ENCODE measurements at regions not wholly inside any gene's neighbourhood (a gene's known extent, or its start where the extent isn't known, plus 50 kb on each side); places are given as distances from the start of the nearest gene placed in this dataset.

DNA sequence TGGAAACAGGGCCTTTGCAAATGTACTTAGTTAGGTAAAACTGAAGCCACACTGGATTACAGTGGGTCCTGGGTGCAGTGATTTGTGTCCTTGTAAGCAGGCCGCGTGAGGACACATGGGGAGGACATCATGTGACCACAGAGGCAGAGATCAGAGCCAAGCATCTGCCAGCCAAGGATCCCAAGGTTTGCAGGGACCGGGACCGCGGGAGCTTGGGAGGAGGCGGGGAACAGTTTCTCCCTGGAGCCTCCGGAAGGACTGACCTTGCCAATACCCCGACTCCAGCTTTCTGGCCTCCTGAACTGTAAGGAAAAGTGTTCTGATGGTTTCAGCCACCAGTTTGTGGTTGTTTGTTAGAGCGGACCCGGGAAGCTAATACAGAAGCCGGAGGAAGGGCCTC, 500.9 kb downstream of the PREX1 start:
- POLR2A ChIA-PET: no interaction called here
- Histone ChIP-seq H3K4me3 (ENCODE audit: low read depth, low read length) (no peak overlapping the region), H3K36me3 (ENCODE audit: control insufficient read depth, insufficient read depth, low read length) (no peaks in the 10 kb centered on the region), H3K27me3 (replicated peaks; ENCODE audit: control insufficient read depth, insufficient read depth, low read length) (no peaks in the 10 kb centered on the region), H3K4me1 (peaks cover 19% of the 10 kb centered on the region), H3K9me3 (peaks cover 2% of the 10 kb centered on the region; the same call in 1 of the 2 replicates)
- Mint-ChIP-seq H3K27me3 (ENCODE audit: insufficient read depth, unreplicated experiment) (no peaks in the 10 kb centered on the region), H3K9me3 (ENCODE audit: unreplicated experiment) (peaks cover 12% of the 10 kb centered on the region), H3K4me1 (ENCODE audit: low read depth, unreplicated experiment) (peaks cover 34% of the 10 kb centered on the region), H3K36me3 (ENCODE audit: insufficient read depth, unreplicated experiment) (no peaks in the 10 kb centered on the region), H3K4me3 (ENCODE audit: unreplicated experiment) (no peak overlapping the region), H3K27ac (ENCODE audit: unreplicated experiment) (no peak overlapping the region)
- TF ChIP-seq, protein P1, sequence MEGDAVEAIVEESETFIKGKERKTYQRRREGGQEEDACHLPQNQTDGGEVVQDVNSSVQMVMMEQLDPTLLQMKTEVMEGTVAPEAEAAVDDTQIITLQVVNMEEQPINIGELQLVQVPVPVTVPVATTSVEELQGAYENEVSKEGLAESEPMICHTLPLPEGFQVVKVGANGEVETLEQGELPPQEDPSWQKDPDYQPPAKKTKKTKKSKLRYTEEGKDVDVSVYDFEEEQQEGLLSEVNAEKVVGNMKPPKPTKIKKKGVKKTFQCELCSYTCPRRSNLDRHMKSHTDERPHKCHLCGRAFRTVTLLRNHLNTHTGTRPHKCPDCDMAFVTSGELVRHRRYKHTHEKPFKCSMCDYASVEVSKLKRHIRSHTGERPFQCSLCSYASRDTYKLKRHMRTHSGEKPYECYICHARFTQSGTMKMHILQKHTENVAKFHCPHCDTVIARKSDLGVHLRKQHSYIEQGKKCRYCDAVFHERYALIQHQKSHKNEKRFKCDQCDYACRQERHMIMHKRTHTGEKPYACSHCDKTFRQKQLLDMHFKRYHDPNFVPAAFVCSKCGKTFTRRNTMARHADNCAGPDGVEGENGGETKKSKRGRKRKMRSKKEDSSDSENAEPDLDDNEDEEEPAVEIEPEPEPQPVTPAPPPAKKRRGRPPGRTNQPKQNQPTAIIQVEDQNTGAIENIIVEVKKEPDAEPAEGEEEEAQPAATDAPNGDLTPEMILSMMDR (IDR thresholded peaks at IDR 0.05; ENCODE audit: insufficient read depth in 1 of 2, low read depth in 1 of 2, low read length in 1 of 2, severe bottlenecking in 1 of 2, unreplicated experiment in 1 of 2): no peak
- no peak for DNase-seq
- BruUV-seq (replicated peaks): no TSS peak
- intact Hi-C loops (cut with micrococcal nuclease; ENCODE audit: unreplicated experiment): no loop called here
- CTCF ChIA-PET: interaction anchor here (1.3 kb wide), 1 partner anchor 294 kb away, joined by 5 read pairs; no protein-coding TSS in a partner anchor

DNA sequence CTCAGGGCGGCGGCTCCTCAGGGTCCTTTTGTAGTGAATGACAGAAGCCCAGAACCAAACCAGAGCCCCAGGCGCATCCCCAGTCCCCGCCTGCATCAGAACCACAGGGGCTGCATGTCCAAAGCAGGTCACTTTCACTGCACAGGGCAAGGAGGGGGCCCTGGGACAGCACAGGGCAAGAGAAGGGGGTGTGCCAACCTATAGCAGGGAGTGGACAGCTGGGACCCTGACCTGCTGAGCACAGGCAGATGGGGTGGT, 501.4 kb downstream of the PREX1 start:
- intact Hi-C loops (cut with micrococcal nuclease; ENCODE audit: unreplicated experiment): no loop called here

DNA sequence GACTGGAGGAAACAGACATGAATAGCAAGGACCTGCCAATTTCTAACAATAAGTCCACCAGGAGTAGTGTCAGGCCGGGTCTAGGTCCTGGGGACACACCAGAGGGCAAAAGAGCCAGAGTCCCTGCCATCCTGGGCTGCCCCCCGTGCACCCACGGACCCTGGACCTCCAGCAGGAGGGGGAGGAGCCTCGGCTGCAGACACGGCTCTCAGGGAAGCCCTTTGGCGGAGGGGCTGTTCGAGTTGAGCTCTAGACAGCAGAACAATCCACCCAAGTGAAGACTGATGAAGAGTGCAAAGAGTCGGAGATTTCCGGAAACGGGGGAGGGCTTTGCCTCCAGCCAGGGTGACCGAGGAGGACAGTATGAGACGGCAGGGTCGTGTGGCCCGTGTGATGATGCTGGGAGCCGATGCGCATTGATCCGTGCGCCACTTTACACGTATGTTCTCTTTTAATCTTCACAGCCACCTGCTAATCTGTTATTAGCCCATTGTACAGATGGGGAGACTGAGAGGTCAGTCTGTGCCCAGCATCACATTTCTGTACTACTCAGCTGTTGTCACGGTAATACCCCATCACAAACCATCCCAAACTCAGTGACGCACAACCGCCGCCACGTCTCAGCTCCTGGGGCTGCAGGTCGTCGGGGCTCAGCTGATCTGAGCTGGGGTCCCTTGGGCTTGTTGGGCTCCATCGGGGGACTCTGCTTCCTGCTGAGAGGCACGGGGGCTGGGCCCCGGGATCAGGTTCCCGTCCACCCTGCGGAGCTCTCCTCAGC, 502.0 kb downstream of the PREX1 start:
- Mint-ChIP-seq H3K9me3 (ENCODE audit: unreplicated experiment) (peaks cover 15% of the 10 kb centered on the region), H3K27ac (ENCODE audit: unreplicated experiment) (no peak overlapping the region), H3K4me1 (ENCODE audit: low read depth, unreplicated experiment) (peaks cover 40% of the 10 kb centered on the region), H3K27me3 (ENCODE audit: insufficient read depth, unreplicated experiment) (no peaks in the 10 kb centered on the region), H3K36me3 (ENCODE audit: insufficient read depth, unreplicated experiment) (no peaks in the 10 kb centered on the region), H3K4me3 (ENCODE audit: unreplicated experiment) (no peak overlapping the region)
- intact Hi-C loops (cut with micrococcal nuclease; ENCODE audit: unreplicated experiment): no loop called here
- TF ChIP-seq, protein P1 (IDR thresholded peaks at IDR 0.05; ENCODE audit: insufficient read depth in 1 of 2, low read depth in 1 of 2, low read length in 1 of 2, severe bottlenecking in 1 of 2, unreplicated experiment in 1 of 2): no peak
- H3K9me3 ChIP-seq: peaks cover 6% of the 10 kb centered on the region; the same call in 1 of the 2 replicates
- H3K36me3 ChIP-seq (ENCODE audit: control insufficient read depth, insufficient read depth, low read length): no peaks in the 10 kb centered on the region
- peaks cover 26% of the 10 kb centered on the region for H3K4me1 ChIP-seq
- no peak overlapping the region for H3K4me3 ChIP-seq (ENCODE audit: low read depth, low read length)
- CTCF ChIA-PET: no interaction called here
- DNase-seq: no peak
- no TSS peak for BruUV-seq (replicated peaks)
- POLR2A ChIA-PET: no interaction called here
- no peaks in the 10 kb centered on the region for H3K27me3 ChIP-seq (replicated peaks; ENCODE audit: control insufficient read depth, insufficient read depth, low read length)

More for the DNA sequence above, 501.4 kb downstream of the PREX1 start:
- Mint-ChIP-seq H3K27me3 (ENCODE audit: insufficient read depth, unreplicated experiment) (no peaks in the 10 kb centered on the region), H3K9me3 (ENCODE audit: unreplicated experiment) (peaks cover 15% of the 10 kb centered on the region), H3K36me3 (ENCODE audit: insufficient read depth, unreplicated experiment) (no peaks in the 10 kb centered on the region), H3K4me1 (ENCODE audit: low read depth, unreplicated experiment) (peaks cover 35% of the 10 kb centered on the region), H3K27ac (ENCODE audit: unreplicated experiment) (no peak overlapping the region), H3K4me3 (ENCODE audit: unreplicated experiment) (no peak overlapping the region)
- Histone ChIP-seq H3K4me1 (peaks cover 21% of the 10 kb centered on the region), H3K36me3 (ENCODE audit: control insufficient read depth, insufficient read depth, low read length) (no peaks in the 10 kb centered on the region), H3K27me3 (replicated peaks; ENCODE audit: control insufficient read depth, insufficient read depth, low read length) (no peaks in the 10 kb centered on the region), H3K9me3 (peaks cover 6% of the 10 kb centered on the region; the same call in 1 of the 2 replicates), H3K4me3 (ENCODE audit: low read depth, low read length) (no peak overlapping the region)
- BruUV-seq (replicated peaks): no TSS peak
- no peak for DNase-seq
- ChIA-PET CTCF (no interaction called here), POLR2A (no interaction called here)
- TF ChIP-seq, protein P1 (IDR thresholded peaks at IDR 0.05; ENCODE audit: insufficient read depth in 1 of 2, low read depth in 1 of 2, low read length in 1 of 2, severe bottlenecking in 1 of 2, unreplicated experiment in 1 of 2): no peak

Data from Caco-2 (cell line).